Left hindlimb (tissue), 1 donor: ENCODE measurements at regions not wholly inside any gene's neighbourhood (a gene's known extent, or its start where the extent isn't known, plus 50 kb on each side); places are given as distances from the start of the nearest gene placed in this dataset.

Source experiments
- DNase-seq: peaks from one replicate; pipeline ENCODE4 v3.0.0-alpha.2; 2018

DNA sequence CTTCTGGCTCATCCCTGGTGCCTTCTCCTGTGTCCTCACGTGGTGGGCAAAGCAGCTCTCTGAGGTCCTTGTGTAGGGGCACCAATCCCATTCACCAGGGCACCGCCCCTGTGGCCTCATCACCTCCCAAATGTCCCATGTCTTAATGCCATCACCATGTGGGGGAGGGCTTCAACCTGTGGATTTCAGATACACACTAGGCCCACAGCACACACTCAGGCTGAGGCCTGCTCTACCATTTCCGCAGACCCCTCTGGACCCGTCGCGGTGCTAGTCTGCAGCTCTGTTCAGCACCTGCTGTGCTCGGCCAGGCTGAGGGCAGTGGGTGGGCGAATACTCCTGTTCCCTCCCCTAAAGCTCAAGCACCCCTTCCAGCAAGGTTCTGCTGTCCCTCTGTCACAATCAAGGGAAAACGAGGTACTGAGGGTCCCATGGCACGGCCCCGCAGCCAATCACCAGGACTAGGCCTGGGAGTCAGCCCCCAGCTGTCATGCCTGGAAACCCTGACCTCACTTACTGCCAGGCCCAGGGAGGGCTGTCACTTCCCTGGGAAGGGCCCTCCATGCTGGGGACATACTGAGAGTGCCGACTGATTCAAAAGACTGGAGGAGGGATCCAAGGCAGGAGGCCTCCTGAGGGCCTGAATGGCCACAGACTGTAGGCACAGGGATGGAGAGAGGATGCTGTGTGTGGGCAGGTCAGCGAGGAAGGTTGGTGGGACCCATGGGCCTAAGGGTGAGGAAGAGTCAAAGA is 123.8 kb upstream of the RET start:
- no peak for DNase-seq

DNA sequence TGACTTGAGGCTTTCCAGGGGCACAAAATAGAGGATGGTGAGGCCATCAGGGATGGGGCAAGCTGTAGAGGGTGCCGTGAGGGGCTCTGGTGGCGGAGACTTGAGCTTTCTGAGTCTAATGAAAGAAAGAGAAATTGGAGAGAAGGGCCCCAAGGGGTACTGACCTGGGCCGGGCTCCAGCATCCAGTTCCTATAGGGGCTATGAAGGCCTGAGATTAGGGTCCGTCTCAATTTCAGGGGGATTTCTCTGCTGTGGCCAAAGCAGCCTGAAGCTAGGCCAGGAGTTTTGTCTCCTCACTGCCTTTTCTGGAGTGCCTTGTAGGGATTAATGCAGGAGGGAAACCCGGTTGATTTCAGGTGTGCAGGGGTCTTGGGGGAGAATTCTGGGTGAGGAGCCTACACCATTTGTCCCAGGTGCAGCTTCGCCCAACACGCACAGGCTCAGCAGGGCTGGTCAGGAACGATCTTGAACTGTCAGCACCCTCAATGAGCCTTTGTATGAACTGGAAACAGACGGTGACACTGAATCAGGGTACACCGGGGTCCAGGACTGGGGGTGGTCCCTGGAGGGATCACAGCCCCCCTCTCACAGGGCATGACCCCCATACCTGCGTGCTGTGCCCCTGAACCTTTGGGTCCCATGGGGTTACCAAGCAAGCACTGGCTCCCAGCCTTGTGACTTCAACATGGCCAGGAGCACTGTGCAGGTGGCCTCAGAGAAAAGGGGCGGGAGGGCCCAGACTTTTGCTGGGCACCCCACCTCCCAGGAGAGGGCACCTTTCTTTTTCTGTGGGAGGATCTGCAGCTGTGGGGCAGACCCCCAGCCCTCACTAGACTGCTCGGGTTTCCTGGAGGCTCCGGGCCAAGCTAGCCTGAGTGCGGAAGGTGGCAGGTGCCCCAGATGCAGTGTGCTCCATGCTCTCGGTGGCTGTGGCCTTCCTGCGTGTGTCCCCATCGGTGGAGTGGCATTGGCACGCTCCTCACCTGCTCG is 122.9 kb upstream of the RET start:
- DNase-seq, result no peak

DNA sequence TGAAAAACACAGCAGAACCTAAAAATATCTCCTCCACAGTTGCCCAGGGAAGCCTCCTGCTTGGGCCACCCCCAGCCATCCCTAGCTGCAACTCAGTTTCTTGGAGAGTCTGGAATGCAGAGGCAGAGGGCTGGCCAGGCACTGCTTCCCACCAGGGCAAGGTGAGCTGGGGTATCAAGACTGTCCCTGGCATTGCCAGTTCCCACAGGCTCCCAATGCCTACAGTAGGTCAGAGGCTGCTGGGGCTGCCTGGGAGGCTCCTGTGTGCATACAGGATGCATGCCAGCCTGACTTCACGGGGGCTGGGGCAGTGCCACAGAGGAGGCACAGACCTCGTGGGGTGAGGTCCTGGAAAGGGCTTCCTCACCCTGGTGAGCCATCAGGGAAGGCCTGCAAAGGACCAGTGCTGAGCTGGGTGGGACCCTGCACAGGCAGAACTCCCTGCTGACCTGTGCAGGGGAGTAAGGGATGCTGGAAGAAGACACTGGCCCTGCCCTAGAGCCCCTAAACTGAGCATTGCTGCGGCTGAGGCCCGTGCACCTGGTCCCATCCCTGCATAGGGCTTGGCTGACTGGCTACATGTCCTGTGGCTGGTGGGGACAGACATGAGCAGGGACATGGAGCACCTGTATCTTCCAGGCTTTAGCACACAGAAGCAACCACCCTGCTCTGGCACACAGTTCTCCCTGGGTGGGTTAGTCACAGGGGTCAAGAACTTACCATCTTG is 121.9 kb upstream of the RET start:
- DNase-seq, result no peak

DNA sequence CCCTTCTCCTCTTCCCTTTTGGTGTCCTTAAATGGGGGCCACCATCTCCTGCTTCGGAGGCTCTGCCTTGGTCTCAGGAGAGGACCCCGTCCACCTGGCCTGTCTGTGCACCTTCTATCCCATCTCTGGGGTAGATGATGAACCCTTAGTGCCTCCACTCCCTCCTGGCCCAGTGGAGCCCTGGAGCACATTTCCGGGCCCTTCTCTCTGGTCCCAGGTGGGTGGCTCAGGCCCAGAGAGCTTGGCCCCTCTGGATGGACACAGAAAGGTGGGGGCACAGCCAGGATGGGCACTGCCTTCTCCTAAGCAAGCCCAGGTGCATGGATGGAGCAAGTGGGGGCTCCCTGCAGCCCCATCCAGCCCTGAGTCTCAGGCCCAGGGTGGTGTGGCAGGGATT is 121.4 kb upstream of the RET start:
- DNase-seq, result no peak

DNA sequence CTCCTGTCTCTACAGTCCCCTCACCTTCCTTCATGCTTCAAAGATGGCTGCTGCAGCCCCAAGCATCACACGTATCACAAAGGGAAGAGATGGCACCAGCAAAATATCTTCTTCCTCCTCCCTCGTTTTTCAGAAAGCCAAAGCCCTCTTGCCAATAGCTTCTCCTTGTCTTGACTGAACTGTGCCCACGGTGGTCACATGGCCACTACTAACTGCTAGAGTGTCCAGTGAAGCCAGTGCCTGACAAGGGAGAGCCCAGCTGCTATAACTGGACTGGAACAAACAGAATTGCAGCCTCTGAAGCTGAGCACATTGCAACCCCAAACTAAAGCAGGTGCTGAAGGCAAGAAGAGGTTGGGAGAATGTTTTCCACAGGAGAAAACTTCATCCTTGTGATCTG is 120.8 kb upstream of the RET start:
- DNase-seq, result no peak

DNA sequence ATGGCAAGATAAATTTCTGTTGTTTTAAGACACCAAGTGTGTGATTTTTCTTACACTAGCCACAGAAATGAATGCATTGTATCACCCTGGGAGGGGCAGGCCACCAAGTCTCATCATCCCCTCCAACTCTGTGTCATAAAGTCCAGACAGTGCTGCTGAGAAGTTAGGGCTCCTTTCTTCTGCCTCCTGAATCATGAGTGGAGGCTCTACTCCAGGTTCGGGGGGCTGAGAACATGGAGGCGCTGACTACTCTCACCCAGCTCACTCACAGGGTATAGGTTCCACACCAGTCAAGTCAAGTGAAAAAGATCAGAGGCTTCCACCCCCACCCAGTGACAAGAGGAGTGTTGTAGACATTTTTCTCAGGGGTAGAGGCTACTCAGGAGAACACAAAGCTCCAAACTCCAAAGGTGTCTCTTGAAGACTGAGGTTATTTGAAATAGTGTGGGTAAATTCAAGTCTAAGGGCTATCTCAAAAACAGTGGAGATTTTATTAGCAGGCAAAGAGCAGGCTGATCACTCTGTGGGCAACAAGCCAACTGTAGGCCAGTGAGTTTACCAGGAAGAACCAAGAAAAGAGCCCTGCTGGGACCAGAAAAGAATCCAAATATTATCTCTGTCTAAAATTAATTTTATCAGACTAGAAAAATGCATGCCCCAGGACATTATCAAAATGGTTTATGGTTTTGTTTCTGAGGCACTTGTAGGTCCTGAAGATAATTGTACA is 118.6 kb upstream of the RET start:
- DNase-seq, result no peak

DNA sequence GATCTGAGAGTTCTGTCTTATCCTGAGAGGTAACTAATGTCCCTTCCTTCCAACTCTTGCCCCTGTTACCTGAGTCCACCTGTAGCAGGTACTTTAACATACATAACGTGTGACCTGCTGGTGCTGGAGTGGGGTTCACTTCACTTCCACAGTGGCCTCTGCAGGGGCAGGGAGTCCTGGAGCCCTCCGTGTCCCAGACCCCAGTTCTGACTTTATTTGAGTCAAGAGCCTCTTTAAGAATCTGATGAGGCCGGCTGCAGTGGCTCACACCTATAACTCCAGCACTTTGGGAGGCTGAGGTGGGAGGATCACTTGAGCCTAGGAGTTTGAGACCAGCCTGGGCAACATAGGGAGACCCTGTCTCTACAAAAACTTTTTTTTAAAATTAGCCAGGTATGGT is 117.0 kb upstream of the RET start:
- DNase-seq, result no peak

DNA sequence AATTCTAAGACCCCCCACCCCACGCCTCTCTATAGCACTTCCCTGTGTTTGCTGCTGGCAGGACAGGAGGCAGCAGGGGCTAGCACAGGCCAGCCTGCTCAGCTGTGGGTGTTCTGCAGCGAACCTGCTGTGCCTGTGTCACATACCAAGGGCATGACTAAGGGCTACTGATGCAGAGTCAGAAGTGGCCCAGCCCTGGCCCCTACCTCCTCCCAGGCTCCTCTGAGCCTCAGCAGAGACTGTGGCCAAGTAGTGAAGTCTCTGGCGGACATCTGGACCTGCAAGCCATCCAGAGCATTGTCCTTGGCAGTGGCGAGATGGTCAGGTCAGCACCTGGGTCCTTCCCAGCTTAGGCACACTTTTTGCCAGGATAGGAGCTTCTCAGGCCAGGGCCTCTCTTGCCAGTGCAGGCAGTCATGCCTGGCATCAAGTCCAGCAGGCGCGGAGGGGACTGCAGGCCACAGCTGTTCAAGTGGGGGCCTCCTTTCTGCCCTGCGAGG is 116.3 kb upstream of the RET start:
- DNase-seq, result no peak

DNA sequence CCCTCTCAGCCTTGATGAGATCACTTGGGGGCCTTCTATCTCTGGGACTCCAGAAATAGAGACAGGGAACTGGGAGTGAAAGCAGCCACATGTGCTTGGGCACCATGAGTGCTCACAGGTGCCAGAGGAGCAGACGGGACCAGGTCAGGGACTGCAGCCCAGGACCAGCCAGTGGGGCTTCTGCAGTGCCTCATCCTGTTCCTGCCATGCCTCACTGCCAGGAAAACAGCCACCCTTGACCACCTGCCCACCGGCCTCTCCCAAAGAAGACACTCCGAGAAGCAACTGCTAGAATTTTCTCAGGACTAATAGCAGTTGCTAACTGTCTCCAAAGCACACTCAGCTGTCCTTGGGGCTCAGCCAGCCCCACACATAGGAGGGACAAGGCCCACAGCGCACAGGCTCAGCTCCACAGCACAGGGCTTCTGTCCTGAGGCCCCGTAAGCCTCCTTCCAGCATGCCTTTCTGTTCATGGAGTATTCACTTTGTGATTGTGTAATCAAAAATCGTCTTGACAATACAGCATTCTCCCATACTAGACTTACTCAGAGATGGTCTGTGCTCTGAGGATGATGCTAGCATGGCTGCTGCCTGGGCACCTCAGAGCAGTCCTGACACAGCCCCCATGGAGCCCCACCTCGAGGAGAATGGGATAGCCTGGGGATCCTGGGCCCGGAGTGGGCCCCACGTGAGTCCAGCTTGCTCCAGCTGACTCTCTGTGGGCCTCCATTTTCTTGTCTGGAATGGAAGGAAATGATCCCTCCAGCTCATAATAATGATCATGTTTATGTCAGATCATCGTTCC is 115.7 kb upstream of the RET start:
- peak; percentile 51 for DNase-seq

DNA sequence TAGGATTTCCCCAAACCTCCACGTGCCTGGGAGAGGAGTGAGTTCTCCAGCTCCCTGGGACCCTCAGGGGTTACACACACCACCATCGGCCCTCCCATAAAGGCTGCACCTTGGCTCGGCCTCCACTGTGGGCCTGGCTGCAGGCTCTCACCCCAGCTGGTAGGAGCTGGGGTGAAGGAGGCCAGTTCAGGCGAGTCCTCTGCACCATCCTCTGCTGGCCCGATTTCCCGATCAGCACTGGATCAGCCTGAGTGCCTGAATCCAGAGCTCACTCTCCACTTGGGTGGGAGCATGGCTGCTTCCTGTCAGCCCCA is 115.1 kb upstream of the RET start:
- no peak for DNase-seq

DNA sequence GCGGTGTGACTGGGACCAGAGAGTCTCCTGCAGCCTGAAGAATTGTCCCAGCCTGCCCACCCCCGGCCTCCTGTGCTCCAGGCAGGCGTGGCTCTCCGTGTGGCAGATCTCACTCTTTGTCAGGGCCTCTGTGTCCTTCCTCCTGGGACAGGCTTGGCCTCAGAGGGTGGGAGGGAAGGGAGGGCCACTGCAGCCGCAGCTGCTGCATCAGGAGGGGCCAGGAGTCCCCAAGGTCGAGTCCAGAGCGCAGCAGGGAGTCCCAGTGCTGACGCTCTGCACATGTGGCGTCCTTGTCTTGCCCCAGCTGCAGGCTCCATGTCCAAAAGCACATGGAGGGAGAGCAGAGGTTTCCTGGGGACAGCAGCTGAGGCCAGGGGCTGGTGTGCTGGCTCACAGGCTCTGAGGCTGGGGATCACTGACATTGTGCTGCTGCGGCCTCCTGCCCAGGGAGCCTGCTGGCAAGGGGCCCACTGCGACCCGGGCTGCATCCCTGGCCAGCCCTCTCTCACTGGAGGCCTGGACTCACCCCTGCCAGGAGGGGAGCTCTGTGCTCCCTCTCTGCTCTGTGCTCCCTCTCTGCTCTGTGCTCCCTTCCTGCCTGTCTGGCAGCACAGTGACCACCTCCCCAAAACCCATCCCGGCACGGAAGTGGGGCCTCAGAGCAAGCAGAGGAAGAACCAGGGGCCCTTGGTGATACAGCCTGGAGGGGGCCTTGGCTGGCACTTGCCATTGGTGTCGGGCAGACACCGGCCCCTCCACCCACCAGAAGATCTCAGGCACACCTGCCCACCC is 114.6 kb upstream of the RET start:
- DNase-seq, result no peak

DNA sequence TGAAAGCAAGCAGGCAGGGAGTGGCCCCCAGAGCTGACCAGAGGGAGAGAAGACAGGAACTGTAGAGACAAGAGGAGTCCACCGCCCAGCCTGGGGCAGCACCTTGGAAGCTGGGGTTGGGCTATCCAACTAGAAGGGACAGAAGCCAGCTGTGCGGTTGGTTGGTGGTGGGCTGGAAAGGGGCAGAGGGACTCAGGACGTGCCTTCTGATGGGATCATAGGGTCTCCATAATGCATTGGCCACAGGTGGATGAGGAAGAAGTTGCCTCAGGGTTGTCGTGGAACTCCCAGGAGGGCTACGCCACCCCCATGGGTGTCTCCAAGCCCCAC is 114.0 kb upstream of the RET start:
- no peak for DNase-seq

DNA sequence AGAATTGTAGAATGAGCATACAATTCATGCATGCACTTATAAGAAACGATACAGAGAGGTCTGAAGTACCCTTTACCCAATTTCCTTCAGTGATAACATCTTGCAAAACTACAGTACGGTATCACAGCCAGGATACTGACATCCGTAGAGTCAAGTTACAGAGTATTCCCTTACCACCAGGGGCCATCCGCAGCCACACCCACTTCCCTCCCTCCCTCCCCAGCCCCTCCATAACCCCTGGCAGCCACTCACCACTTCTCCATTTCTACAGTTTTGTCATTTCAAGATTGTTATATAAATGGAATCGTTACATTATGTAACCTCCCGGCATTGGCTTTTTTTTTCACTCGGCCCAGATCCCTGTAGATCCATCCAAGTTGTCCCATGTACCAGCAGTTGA is 113.6 kb upstream of the RET start:
- DNase-seq, result no peak

DNA sequence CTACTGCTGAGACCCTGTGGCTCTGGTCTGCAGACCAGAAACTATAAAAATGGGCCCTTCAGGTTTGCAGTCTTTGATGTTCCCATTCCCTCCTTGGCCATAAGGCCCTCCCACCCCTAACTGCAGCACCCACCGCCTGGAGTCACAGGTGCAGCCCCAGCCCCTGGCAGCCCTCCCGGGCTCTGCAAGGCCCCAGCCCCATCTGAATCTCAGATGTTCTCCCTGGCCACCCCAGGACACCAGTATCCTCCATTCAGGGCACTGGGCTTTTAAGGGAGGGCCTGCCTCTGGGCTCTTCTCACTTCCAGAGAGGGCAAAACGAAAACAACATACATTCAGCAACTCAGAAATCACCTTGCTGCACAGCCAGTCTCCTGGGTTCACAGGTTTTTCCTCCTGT is 107.7 kb upstream of the RET start:
- no peak for DNase-seq

DNA sequence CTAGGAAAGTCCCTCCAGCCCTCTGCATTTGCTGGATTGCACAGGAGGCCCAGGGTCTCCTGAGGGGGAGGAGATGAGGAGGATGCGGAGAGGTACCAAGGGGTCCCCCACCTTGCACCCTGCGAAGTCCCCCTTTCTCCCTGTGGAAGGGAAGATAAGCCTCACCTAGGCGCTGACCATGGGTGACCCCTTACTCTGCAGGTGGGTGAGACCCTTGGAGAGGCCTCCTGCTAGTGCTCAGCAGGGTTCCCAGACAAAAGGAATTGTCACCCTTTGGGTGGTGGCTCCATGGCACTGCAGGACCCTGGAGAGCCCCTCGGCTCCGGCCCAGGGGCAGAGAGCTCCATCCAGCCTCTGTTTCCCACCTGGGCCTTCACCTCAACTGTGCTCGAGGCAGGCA is 107.0 kb upstream of the RET start:
- DNase-seq, result no peak

DNA sequence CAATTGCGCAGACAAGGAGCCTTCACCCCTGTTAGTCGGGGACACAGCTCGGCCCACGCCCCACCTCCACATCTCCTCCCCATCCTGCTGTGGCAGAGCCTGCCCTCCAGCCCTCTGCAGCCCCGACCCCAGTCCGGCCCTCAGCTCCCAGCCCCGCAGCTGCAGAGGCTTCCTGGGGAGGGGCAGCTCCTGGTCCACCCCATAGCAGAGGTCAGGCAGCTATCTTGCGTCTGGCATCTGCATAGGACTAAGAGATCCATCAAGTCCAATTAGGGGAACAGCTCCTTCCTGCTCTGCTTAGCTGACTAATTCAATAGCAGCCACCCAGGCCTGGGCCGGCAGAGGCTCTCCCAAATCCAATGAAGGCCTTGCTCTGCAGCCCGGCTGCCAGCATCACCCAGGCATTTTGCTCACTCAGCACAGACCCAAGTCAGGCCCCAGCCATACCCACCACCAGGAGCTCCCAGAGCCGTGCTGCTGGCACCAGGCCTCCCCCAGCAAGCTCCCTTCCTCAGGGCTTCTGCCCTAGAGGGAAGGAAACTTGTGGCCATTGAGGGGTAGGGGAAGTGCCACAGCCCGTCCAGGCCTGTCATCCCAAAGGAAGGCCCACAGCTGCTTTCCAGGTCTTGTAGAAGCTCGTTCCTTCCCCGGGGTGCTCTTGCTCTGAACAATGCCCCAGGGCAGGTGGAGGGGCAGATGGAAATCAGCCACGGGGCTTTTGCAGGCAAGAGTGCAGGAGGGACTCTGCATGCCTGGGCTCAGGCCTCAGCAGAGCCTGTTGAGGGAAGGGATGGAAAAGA is 106.2 kb upstream of the RET start:
- no peak for DNase-seq

DNA sequence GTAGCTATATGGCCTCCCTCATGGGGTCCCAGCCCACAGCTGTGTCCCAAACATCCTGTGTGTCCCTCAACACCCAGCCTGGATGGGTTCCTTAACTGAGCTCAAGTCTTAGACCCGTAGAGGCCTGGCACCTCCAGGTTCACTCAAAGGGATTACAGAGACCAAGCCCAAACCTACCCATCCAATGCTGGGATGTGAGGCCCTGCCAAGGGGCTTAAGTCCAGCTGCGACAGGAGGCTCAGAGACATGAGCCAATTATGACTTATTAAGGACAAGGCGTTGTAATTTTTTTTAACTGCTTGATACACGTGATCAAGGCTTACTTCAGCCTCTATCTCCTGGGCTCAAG is 105.6 kb upstream of the RET start:
- DNase-seq, result no peak

DNA sequence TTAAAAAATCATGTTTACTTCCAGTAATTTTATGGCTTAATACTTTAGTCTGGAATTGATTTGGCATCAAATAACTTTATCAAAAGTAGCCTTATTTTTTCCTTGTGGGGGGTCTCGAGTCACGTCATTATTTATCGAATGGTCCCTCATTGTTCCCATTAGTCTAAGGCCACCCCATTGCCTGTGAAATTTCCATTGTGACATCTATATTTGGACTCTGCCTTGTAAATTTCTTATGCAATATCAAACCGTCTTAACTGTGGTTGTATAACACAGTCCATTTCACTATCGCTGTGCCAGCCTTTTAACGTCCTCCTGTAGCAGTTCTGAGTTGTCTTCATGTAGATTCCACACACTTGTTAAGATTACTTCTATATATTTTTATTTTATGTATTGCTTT is 103.9 kb upstream of the RET start:
- DNase-seq, result no peak

DNA sequence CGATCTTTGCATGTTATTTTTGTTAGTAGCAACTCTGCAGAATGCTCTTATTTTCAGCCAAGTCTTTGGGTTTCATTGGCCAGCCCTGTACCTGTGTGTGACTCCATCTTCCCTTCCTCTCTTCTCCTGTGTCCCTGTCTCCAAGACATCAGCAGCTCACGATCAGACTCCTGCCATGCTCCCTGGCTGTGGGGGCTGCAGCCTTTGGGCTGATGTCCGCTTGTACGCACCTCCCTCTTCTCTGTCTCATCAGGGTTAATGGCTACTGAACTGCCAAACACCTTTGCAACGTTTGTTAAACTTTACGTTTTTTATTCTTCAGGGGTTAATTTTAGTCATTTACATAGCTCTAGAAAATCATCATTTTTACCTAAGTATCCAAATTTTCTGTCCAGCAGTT is 103.5 kb upstream of the RET start:
- no peak for DNase-seq

DNA sequence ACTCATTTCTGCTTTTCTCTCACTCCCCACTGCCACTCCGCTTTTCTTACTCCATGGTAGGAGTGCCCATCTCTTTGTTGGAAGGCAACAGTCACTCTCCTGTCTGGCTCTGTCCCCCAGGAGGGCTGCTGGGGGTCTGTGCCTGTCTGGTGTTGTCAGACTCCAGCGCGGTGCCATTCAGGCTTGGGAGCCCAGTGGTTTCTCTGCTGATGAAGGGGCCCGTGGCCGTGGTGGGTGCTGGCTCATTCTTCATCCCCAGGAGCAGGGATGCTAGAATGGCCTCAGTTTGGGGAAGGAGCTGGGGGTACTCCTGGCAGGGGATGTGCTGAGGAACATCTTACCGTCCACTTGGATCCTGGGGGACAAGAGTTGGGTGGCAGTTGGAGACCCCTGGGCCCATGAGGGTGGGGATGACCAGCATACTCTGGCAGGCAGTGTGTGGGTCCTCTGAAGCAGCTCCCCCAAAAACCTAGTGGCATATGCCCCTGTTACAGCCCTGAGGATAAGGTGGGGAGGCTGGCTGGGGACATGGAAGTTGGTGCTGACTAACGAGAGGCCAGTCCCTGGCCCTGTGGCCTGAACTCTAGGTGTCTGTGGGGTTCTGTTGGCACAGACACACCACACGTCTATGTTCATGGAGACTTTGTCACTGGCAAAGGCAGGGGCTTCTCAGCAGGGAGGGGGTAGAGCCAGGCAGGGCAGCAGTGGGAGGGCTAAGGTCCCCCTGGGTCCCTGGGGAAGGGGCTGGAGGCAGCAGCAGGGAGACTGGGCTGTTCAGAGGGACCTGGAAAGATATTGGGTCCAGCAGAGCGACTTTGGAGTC is 102.8 kb upstream of the RET start:
- no peak for DNase-seq
